HEK293 (cell line): ENCODE measurements at regions not wholly inside any gene's neighbourhood (a gene's known extent, or its start where the extent isn't known, plus 50 kb on each side); places are given as distances from the start of the nearest gene placed in this dataset.

Source experiments
- CTCF ChIA-PET: fragments of 350-600 bp; formaldehyde crosslinking; extraction: SDS; loops from one replicate; lab custom pipeline; 2021; ENCODE audit warnings: antibody characterized with exemption; lab: Yijun Ruan, JAX
- POLR2A ChIA-PET: fragments of 300-600 bp; formaldehyde crosslinking; extraction: SDS; loops from one replicate; lab custom pipeline; 2020; ENCODE audit warnings: antibody characterized with exemption, inconsistent platforms; lab: Yijun Ruan, JAX
- H3K27ac ChIP-seq: fragments of 200-500 bp; sonication (Bioruptor generic); 2 replicates; pipeline ENCODE4 v1.5.1; 2014; ENCODE audit warnings: low read depth, low read length, control low read depth, inconsistent platforms; ENCODE audit errors: extremely low read depth
- H3K36me3 ChIP-seq, 2 experiments: fragments of 200-500 bp in 1 of 2; sonication (Bioruptor generic) in 1 of 2; 1 replicate in 1 of 2; 2 replicates in 1 of 2; pipeline ENCODE4 v1.5.1; 2014 to 2017; ENCODE audit warnings: inconsistent platforms in 2 of 2, low read length in 2 of 2; ENCODE audit not compliant: control insufficient read depth in 2 of 2, insufficient read depth in 1 of 2
- H3K4me1 ChIP-seq: fragments of 200-500 bp; sonication (Bioruptor generic); 2 replicates; pipeline ENCODE4 v1.5.1; 2014; ENCODE audit warnings: mild to moderate bottlenecking, low read length, inconsistent platforms; ENCODE audit not compliant: control insufficient read depth, insufficient read depth
- H3K4me3 ChIP-seq: 2 replicates; pipeline ENCODE4 v1.5.1; 2011; ENCODE audit warnings: low read depth, mild to moderate bottlenecking, control low read depth, low read length, moderate library complexity
- H3K9me3 ChIP-seq: fragments of 200-500 bp; sonication (Bioruptor generic); 2 replicates; pipeline ENCODE4 v1.5.1; 2014; ENCODE audit warnings: low read depth, low read length, inconsistent platforms; ENCODE audit not compliant: control insufficient read depth, insufficient read depth
- OSR2 ChIP-seq: fragments of 450-650 bp; formaldehyde crosslinking; IDR thresholded peaks from 2 replicates; pipeline ENCODE4 v1.5.1; 2016; ENCODE audit warnings: missing biosample characterization, missing genetic modification characterization
- PATZ1 ChIP-seq: fragments of 450-650 bp; formaldehyde crosslinking; IDR thresholded peaks from 2 replicates; pipeline ENCODE4 v1.5.1; 2016; ENCODE audit warnings: missing biosample characterization, missing genetic modification characterization
- SP2 ChIP-seq: fragments of 450-650 bp; formaldehyde crosslinking; IDR thresholded peaks from 2 replicates; pipeline ENCODE4 v1.5.1; 2016; ENCODE audit warnings: missing biosample characterization, missing genetic modification characterization
- ZBTB1 ChIP-seq: fragments of 450-650 bp; formaldehyde crosslinking; IDR thresholded peaks from 2 replicates; pipeline ENCODE4 v1.5.1; 2016; ENCODE audit warnings: missing biosample characterization, missing genetic modification characterization
- ZBTB11 ChIP-seq: fragments of 450-650 bp; formaldehyde crosslinking; conservative IDR thresholded peaks from 2 replicates; pipeline ENCODE4 v1.5.1; 2016; ENCODE audit warnings: low read depth, missing biosample characterization, missing genetic modification characterization
- ZBTB26 ChIP-seq: fragments of 450-650 bp; formaldehyde crosslinking; optimal IDR thresholded peaks from 2 replicates; pipeline ENCODE3; 2016; ENCODE audit warnings: missing biosample characterization, mild to moderate bottlenecking, missing genetic modification characterization
- ZBTB48 ChIP-seq: fragments of 450-650 bp; formaldehyde crosslinking; IDR thresholded peaks from 2 replicates; pipeline ENCODE4 v1.5.1; 2016; ENCODE audit warnings: missing biosample characterization, missing genetic modification characterization
- ZNF10 ChIP-seq: fragments of 450-650 bp; formaldehyde crosslinking; IDR thresholded peaks from 2 replicates; pipeline ENCODE4 v1.5.1; 2017; ENCODE audit warnings: missing biosample characterization, missing genetic modification characterization
- ZNF174 ChIP-seq: fragments of 450-650 bp; formaldehyde crosslinking; IDR thresholded peaks from 2 replicates; pipeline ENCODE4 v1.5.0; 2017; ENCODE audit warnings: missing biosample characterization, mild to moderate bottlenecking, missing genetic modification characterization
- ZNF394 ChIP-seq: fragments of 450-650 bp; formaldehyde crosslinking; IDR thresholded peaks from 2 replicates; pipeline ENCODE4 v1.5.1; 2016; ENCODE audit warnings: missing biosample characterization, missing genetic modification characterization, mild to moderate bottlenecking, moderate library complexity, borderline replicate concordance
- ZNF416 ChIP-seq: fragments of 450-650 bp; formaldehyde crosslinking; IDR thresholded peaks from 2 replicates; pipeline ENCODE4 v1.5.1; 2016; ENCODE audit warnings: missing biosample characterization, missing genetic modification characterization
- ZNF580 ChIP-seq: fragments of 450-650 bp; formaldehyde crosslinking; IDR thresholded peaks from 2 replicates; pipeline ENCODE4 v1.5.1; 2016; ENCODE audit warnings: missing biosample characterization, missing genetic modification characterization
- ZNF600 ChIP-seq: fragments of 450-650 bp; formaldehyde crosslinking; IDR thresholded peaks from 2 replicates; pipeline ENCODE4 v1.5.1; 2016; ENCODE audit warnings: missing biosample characterization, missing genetic modification characterization
- ZNF626 ChIP-seq: fragments of 450-650 bp; sonication (Bioruptor Pico); formaldehyde crosslinking; IDR thresholded peaks from 2 replicates; pipeline ENCODE4 v1.5.1; 2018; ENCODE audit warnings: missing biosample characterization, missing genetic modification characterization, inconsistent platforms
- ZNF704 ChIP-seq: fragments of 450-650 bp; formaldehyde crosslinking; IDR thresholded peaks from 2 replicates; pipeline ENCODE4 v1.5.1; 2016; ENCODE audit warnings: missing biosample characterization, missing genetic modification characterization
- ZNF747 ChIP-seq: fragments of 450-650 bp; formaldehyde crosslinking; IDR thresholded peaks from 2 replicates; pipeline ENCODE4 v1.5.1; 2016; ENCODE audit warnings: missing biosample characterization, missing genetic modification characterization
- ZNF776 ChIP-seq: fragments of 450-650 bp; formaldehyde crosslinking; IDR thresholded peaks from 2 replicates; pipeline ENCODE4 v1.5.0; 2017; ENCODE audit warnings: missing biosample characterization, missing genetic modification characterization, borderline replicate concordance
- ZSCAN30 ChIP-seq: fragments of 450-650 bp; IDR thresholded peaks from 2 replicates; pipeline ENCODE4 v1.5.1; 2018; ENCODE audit warnings: missing biosample characterization, mild to moderate bottlenecking, missing genetic modification characterization, moderate library complexity

- TF ChIP-seq ZBTB11 (tag by site-specific recombination) (no peak), ZNF704 (tag by site-specific recombination) (no peak), ZNF394 (tag by site-specific recombination) (no peak), ZNF600 (tag by site-specific recombination) (no peak), ZNF747 (no peak)
- TF ChIP-seq, all 188 proteins: peak for 3
Observed at GRCh38 chr7:94823947-94824346, 83.4 kb upstream of the PPP1R9A start (continued).

GRCh38 chr7:94829987-94830386 is 77.4 kb upstream of the PPP1R9A start:
- Histone ChIP-seq H3K4me1 (no peaks in the 10 kb centered on the region), H3K27ac (no peak overlapping the region)
- POLR2A ChIA-PET, result no interaction called here
- no peak for TF ChIP-seq ZNF626 (tag by site-specific recombination)
- TF ChIP-seq ZBTB48 (tag by site-specific recombination), result no peak
- no peak for TF ChIP-seq ZSCAN30
- TF ChIP-seq PATZ1, result no peak
- no peak for TF ChIP-seq ZNF776 (tag by site-specific recombination)
- TF ChIP-seq OSR2 (tag by site-specific recombination), result no peak
- no peak for TF ChIP-seq ZBTB26
- no peak for TF ChIP-seq ZNF580 (tag by site-specific recombination)
- no peak for TF ChIP-seq ZNF174 (tag by site-specific recombination)
- TF ChIP-seq SP2, result no peak
- no peak for TF ChIP-seq ZBTB1 (tag by site-specific recombination)
- TF ChIP-seq ZNF416 (tag by site-specific recombination), result no peak
- no peak for TF ChIP-seq ZNF10 (tag by site-specific recombination)
- TF ChIP-seq, all 188 proteins: peak for 0
- Histone ChIP-seq H3K4me3 (no peak overlapping the region), H3K36me3 (no peaks in the 10 kb centered on the region), H3K9me3 (no peaks in the 10 kb centered on the region)
- CTCF ChIA-PET, result no interaction called here
